AG09309 (cell line): ENCODE measurements at regions not wholly inside any gene's neighbourhood (a gene's known extent, or its start where the extent isn't known, plus 50 kb on each side); places are given as distances from the start of the nearest gene placed in this dataset.

Source experiments
- DNase-seq: peaks from one replicate; pipeline ENCODE4 v3.0.0-alpha.2; 2010; ENCODE audit warnings: low read depth
- H3K4me3 ChIP-seq: 2 replicates; pipeline ENCODE4 v1.5.1; 2011; ENCODE audit warnings: mild to moderate bottlenecking, low read depth, low read length, moderate library complexity; ENCODE audit not compliant: control insufficient read depth
- TF ChIP-seq, protein P1 (sequence below): IDR thresholded peaks from 2 replicates; pipeline ENCODE4 v1.5.1; 2011; ENCODE audit warnings: mild to moderate bottlenecking, low read depth, low read length, inconsistent platforms; ENCODE audit not compliant: insufficient read depth, control insufficient read depth; ENCODE audit errors: missing control alignments

DNA sequence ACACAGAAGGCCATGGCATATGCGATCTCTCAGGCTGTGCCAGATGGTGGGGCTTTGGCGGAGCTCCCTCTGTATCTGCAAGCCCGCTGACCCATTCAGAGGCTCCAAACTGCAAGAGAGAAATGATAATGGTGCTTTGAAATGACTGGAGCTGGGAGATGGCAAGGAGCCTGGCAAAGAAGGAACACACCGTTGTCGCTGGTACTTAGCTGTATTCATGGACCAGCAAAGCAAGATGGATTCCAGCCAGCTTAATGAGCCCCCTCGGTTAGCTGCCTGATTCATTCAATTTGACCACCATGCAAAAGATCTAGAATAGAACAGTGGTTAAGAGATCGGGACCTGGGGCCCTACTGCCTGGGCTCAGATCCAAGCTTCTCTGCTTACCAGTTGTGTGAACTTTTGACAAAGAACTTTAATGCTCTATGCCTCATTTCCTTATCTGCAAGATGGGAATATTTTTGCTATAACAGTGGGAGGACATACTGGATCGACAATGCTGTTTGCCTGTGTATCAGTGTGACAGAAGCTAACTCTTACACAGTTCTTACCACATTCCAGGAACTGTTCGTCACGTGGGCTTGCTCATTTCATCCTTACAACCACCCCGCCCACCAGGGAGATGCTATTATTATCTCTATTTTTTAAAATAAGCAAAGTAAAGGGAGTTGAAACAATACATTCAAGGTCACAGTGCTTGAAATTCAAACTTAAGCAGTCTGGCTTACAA lies 317.8 kb upstream of the SULF2 start:
- H3K4me3 ChIP-seq: no peak overlapping the region
- TF ChIP-seq, protein P1, sequence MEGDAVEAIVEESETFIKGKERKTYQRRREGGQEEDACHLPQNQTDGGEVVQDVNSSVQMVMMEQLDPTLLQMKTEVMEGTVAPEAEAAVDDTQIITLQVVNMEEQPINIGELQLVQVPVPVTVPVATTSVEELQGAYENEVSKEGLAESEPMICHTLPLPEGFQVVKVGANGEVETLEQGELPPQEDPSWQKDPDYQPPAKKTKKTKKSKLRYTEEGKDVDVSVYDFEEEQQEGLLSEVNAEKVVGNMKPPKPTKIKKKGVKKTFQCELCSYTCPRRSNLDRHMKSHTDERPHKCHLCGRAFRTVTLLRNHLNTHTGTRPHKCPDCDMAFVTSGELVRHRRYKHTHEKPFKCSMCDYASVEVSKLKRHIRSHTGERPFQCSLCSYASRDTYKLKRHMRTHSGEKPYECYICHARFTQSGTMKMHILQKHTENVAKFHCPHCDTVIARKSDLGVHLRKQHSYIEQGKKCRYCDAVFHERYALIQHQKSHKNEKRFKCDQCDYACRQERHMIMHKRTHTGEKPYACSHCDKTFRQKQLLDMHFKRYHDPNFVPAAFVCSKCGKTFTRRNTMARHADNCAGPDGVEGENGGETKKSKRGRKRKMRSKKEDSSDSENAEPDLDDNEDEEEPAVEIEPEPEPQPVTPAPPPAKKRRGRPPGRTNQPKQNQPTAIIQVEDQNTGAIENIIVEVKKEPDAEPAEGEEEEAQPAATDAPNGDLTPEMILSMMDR: no peak
- no peak for DNase-seq

DNA sequence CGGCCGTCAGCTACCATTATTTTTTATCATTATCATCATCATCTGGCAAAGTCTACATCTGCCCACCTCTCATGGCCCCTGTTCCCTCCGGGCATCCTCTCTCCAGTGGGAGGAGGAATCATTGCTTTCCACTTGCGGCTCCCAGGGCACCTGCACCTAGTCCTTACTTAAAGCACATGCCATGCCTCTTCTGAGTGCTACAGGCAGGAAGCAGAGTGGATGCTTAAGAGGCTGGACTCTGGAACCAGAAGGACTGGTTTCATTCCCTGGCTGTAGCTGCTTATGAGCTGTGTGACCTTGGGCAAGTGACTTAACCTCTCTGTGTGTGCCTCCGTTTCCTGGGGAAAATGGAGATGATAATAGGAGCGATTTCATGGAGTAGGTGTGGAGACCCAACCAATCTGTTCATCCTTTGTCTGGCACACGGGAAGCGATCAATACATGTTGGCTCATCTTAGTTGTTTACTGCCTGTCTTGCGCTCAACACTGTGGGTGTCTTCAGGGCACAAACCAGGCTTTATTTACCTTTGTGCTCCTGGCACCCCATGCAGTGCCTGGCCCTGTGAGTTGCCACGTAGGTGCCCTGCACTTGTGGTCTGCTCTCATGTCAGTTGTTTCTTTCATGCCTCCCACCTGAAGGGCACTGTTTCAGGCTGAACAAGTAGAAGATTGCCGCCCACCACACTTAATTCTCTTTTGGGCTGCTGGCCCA lies 317.0 kb upstream of the SULF2 start:
- no peak for DNase-seq
- H3K4me3 ChIP-seq: no peak overlapping the region
- TF ChIP-seq, protein P1: no peak

DNA sequence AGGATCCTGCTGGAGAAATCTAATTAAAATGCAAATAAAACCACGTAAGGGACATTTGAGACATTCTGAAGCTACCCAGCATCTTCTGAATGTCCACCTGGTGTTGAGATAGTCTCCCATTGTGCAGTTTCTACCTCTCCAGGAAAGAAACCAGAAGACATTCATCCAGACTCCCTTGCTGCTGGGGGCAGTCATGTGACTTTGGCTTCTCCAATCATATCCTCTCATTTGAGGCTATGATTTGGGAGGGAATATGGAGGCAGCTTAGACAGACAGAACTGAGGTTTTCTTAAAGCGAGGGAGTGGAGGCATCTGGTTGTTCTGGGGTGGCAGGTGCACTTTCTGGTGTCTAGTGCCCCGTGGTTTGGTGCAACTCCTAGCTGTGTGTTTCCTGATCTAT lies 315.2 kb upstream of the SULF2 start:
- no peak for DNase-seq
- H3K4me3 ChIP-seq: no peak overlapping the region
- TF ChIP-seq, protein P1: no peak

DNA sequence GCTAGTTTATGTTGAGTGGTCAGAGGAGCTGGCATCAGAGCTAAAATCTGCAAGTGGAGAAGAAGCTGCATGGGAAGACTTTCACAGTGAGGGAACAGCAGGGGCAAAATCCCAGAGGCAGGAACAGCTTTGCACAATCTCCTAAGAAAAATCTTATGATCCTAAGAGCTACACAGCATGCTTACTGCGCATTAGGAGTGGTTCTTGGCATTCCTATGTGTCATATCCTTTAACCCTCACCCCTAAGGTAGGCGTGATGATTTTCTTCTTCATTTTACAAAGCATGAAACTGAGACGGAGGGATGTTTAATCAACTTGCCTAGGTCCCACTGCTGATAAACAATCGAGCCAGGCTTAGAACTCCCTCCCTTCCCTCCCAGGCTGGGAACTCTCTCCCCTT lies 313.6 kb upstream of the SULF2 start:
- DNase-seq: no peak
- H3K4me3 ChIP-seq: no peak overlapping the region
- TF ChIP-seq, protein P1: no peak

DNA sequence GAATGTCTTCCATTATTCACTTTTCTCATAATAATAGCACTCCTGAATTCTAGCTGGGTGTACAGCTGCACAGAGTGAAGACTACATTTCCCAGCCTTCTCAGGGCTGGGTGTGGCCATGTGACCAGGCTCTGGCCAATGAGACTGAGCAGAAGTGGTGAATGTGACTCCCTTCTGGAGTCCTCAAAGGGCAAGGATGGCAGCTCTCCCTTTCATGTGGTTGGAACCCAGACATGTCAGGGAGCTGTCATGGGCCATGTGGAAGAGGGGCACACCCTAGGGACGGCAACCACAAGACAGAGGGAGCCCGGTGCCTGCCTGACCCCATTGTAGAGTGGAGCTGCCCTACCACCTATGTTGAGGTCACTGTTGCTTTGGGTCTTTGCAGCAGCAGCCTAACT lies 312.8 kb upstream of the SULF2 start:
- DNase-seq: no peak
- TF ChIP-seq, protein P1: no peak
- no peak overlapping the region for H3K4me3 ChIP-seq

DNA sequence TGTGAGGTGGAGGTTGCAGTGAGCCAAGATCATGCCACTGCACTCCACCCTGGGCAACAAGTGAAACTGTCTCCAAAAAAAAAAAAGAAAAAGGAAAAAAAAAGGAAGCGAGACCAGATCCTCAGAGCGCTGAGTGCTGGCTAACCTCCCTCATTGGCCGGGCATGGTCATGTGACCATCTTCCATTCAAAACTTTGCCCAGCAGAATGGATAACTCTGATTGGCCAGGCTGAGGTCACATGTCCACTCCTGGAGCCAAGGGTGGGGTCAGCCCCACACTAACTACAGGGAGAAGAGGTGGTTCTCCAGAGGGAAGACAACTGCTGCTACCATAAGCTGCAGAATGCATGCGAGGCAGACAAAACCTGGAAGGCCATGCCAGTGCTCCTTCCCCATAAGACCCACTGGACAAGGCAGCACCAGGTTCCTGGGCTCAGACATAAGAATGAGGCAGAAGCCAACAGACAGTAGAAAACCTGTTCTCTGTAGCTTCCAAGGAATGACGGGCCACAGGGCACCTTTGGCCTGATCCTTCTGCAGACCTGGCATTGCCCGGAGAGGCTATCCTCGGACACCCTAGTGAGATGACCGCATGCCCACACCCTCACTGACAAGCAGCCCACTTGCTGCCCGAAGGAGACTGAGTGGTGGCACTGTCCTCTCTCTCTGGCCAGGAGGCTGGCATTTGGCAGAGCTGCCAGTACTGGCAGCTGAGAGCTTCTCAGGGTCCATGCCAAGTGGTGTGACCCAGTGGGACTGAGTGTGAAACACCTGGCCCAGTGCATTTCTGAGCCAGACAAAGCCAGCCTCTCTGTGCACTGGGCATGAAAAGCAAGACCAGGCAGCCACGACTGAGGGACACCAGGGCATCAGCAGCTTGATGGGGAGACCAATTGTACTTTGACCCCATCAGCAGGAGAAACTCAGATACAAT lies 311.9 kb upstream of the SULF2 start:
- TF ChIP-seq, protein P1: no peak
- H3K4me3 ChIP-seq: no peak overlapping the region
- DNase-seq: no peak
